ENCODE measurements at regions not wholly inside any gene's neighbourhood (a gene's known extent, or its start where the extent isn't known, plus 50 kb on each side); places are given as distances from the start of the nearest gene placed in this dataset.
A peak's percentile ranks its signal among the peaks of the same experiment; 100 is the strongest.

DNA sequence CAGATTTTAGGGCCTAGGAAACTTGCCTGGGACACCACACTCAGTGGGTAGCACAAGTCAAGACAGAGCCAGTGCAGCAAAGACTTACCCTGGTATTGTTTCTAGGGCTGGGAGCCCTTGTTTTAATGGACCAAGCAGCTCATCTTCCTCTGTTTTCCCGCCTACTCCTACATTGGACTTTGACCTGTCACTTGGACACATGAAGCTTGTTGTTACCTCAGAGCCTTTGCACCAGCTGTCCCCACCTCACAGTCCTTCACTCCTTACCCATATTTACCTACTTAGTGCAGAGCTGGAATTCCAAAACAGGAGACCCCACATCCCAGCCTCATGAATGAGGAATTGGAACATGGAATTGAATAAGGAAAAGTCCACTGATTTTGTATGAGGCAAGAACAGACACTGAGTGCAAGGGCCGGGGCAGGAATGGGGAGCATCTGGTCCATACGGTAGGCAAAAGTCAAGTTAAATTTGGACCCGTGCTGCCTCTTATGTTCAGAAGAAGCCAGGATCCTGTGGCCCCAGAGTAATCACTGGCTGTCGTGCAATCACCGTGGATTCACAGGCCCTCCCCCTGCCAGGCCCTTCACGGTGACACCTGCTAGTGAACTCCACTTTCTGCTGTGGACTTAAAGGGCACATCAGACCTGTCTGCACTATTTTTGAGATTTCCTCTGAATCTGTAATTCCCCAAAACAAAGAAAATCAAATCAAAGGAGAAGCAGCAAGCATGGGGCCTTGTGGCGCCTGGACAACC lies 236.9 kb upstream of the PMEPA1 start:
- DNase-seq (ENCODE audit: low read depth), result no peak

DNA sequence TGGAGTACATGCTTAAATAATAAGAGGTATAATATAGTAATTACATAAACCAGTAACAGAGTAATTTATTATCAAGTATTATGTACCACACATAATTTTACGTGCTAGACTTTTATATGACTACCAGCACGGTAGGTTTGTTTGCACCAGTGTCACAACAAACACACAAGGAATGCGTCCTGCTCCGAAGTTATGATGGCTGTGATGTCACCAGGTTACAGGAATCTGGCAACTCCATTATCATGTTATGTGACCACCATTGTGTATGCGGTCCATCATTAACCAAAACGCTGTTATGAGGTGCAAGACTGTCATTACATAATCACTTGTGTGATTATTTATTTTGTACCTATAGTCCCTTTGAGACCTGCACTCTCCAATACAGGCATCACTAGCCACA lies 235.2 kb upstream of the PMEPA1 start:
- DNase-seq (ENCODE audit: low read depth), result no peak

DNA sequence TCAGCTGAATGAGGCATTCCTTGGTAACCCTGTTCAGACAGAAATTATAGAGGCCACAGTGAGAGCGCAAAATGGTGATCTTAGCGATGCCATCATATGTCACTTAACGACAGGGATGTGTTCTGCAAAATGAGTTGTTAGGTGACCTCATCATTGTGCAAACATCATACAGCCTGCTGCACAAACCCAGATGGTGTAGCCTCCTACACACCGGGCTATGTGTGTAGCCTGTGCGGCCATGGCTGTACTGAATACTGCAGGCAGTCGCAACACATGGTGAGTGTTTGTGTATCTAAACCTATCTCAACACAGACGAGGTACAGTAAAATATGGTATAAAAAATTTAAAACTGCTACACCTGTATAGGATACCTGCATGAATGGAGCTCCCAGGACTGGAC lies 234.1 kb upstream of the PMEPA1 start:
- no peak for DNase-seq (ENCODE audit: low read depth)

DNA sequence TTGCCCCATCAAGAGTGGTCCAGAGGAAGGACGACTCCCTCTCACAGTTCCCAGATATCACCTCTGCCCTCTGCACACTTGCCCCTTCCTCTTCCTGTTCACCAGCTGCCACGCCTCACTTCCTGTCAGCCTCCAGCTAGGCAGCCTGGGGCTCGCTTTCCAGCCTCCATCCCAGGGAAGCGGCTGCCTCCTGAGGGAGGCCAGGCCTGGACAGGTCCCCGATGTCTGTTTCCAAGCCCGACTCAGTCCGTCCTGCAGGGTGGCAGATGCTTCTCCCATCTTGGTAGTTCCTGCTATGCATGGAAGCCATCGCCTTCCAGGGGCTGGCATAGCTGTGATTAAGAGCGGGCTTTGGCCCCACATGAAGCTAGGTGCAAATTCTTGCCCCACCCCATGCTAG lies 233.5 kb upstream of the PMEPA1 start:
- DNase-seq (ENCODE audit: low read depth), result no peak

DNA sequence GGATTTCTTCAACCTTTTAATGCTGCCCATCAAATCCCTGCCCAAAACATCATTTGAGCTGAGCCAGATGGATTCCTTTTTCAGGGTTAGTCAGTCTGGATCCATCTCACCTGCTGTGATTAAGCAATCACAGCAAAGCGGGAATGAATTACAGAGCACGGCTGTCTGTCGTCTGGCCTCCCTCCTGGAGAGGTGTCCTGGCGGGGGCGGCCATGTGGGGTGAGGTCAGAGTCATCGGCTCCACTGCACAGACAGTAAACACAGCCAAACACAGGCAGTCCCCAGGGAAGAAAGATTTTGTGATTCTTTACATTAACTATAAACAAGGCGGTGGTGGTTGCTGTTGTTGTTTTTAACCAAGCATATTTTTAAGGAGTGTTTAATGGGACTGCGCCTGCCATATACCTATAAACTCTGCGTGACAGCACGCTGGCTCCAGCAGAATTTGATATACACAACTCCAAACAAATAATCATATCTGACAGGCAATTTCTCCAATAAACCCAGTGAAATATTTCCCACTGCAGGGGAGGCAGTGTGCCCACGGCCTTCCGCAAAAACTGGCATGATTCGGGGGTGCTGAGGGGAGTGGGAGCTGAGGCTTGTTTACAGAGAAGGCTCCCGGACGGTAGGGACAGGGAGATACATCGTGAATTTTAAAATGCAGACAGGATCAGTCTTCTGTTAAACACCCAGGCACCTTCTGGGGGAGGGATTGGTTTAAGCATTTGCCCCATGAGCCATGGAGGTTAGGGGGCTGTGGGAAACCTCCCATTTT lies 232.0 kb upstream of the PMEPA1 start:
- DNase-seq (ENCODE audit: low read depth), result peak; percentile 27

DNA sequence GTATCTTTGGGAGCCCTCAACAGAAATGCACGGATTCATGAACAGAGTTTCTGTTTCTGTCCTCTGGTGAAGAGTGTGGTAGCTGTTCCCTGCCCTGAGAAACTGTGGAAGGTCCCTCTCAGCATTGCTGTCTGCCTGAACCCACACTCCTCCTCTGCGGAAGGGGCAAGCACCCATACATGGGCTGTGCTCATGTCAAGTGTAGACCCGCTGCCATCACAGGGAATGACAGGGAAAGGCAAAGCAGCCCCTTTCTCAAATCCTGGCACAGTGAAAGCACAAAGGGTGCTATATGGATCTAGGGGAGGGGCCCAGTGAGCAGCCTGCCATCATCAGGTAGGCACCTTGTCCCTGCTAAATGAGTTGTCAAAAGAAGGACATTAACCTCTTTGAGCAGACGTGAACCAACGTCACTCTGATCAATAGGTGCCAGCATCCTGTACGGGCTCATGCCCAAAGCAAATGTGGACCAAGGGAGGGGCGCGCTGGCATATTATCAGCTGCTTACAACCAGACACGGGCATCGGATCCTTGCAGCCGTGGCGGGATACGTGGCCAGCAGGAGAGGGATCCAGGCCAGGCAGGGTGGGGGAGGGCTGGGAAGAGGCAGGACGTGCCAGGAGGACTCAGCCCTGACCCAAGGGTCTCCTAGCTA lies 231.2 kb upstream of the PMEPA1 start:
- DNase-seq (ENCODE audit: low read depth), result no peak

DNA sequence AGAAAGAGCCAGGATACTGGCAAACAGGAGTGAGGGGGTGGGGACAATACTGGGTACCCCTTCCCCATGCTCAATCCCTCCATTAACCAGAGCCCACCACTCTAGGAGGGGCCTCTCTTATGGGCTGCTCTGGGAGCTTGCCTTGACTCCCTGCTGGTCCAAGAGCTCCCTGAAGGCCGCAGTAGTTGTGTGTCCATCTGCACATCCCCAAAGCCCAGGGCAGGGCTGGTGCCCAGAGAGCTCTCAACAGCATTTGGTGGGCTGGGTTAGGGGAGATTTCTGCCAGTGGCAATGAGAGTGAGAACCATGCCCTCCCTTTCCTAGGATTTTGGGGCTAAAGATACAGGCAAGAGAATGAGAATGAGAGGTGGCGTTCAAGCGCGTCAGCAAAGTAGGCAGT lies 230.6 kb upstream of the PMEPA1 start:
- DNase-seq (ENCODE audit: low read depth), result no peak

DNA sequence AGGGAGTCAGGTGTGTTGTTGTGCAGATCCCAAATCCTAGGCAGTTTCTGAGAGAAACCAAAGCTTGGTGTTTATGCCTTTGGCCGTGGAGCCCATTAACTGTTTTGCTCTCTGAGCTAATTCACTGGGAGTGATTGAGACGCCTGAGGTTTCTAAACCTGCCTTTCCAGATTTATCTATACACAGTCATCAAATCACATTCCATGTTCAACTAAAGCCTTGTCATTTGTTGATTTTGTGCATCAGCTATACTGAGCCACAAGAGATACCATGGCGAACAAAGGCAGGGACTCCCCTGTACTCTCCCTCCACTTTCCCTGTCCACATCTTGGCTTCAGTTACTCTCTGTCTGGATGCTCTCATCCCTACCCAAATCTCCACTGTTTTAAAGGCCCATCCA lies 229.7 kb upstream of the PMEPA1 start:
- DNase-seq (ENCODE audit: low read depth), result no peak

DNA sequence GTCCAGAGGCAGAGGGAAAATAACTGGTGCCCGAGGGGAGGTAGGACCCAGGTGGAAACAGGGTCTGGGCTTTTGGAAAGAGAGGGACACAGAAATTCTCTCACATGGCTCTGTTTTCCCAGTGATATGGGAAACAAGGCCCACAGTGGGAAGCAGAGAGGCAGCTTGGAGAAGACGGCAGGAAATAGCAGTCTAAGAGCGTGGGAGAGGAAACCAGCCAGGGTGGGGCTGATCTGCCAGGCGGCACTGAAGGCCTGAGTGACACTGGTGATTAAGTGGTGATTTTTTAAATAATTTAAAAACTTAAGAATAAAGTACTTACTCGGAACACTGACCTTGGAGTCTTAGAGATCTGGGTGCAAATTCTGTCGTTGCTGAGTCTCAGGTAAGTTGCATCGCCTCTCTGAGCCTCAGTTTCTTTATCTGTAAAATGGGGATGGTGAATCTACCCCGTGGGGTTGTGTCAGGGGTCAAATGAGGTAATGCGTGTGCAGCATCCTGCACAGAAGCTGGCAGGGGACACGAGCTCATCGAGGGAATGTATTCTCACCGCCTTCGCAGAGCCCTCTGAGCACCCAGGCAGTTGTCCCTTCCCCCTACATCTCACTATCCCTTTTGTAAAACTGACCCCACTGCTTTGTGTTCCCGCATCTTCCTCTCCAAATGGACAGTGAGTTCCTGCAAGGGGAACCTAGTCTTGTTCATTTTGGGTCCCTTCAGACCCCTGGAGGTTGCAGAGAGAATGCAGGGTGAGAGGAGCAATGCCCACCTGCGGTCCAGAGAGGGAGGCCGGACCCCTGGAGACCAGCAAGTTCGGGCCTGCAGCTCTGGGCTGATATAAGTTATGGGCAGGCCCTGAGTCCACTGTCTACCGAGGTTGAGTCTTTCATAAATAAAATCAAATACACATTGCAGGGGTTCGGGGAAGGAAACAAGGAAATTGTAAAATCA lies 228.6 kb upstream of the PMEPA1 start:
- DNase-seq (ENCODE audit: low read depth), result no peak

DNA sequence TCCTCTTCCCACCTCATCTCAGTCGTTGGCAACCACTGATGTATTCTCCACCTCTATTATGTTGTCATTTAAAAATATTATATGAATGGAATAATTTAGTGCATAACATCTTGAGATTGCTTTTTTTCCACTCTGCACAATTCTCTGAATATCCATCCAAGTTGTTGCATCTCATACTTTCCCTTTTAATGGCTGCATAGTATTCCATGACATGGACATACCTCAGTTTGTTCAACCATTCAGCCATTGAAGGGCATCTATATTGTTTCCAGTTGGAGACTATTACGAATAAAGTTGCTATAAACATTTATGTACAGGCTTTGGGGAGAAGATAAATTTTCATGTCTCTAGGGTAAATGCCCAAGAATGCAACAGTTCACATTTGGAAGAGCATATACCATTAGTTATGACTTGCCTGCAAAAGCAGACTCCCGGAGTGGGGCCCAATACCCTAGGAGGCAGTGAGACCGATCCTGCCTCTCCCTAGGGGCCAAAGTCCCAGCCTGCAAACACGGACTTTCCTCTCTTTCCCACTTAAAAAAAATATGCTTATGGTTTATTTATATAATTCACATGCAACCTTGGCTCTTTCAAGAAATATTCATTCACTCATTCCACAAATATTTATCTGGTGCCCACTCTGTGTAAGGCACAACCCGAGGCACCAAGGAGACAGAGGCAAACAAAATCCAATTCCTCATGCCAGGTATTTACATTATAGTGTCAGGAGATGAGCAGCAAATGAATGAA lies 227.0 kb upstream of the PMEPA1 start:
- DNase-seq (ENCODE audit: low read depth), result peak; percentile 42

DNA sequence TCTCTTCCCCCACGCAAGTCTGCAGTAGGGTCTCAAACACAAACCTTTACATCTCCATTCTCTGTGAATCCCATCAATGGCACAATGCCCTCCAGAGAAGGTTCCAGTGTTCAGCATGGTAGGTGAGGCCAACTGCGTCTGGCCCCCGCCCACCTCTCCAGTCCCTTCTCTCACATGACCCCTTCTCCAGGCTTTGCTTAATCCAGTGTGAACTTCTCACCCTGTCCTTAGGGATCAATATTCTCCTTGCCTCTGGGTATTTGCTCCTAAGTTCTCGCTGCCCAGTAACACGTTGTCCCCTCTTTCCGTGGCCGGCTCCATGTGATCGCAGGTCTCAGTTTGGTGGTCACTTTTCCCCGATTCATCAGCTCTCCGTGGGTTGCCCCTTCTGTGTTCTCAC lies 225.1 kb upstream of the PMEPA1 start:
- no peak for DNase-seq (ENCODE audit: low read depth)

DNA sequence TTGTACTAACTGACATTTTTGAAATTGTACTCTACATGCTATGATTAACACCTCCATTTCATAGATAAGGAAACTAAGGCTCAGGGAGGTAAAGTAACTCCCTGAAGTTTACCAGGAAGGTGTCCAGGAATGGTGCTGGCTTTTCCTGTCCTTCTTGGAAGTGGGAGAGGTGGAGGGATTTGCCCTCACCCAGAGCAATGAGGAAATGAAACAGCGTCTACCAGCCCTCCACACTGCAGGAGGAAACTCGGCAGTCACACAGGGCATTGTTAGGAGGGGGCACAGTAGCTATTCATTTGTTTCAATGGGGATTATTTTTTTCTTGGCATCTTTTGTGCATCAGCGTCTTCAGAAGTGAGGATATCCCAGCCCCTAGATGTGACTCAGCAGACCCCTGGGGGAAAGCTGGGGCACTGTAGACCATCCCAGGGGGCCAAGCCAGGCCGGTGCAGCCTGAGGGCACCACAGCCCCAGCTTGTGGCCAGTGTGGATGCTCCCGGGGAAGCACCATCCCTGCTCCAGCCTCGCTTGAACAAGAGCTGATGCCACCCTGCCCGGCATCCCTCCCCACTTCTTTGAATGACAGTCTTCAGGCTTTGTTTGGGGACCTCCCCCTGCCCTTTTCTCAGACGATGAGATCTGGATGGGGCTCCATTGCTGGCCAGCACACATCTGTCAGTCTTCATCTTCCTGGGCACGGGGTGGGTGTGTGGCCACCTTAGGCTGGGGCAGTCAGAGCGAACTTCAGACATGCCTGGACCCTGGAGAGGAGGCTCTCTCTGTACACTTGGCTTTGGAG lies 224.4 kb upstream of the PMEPA1 start:
- peak; percentile 53 for DNase-seq (ENCODE audit: low read depth)

DNA sequence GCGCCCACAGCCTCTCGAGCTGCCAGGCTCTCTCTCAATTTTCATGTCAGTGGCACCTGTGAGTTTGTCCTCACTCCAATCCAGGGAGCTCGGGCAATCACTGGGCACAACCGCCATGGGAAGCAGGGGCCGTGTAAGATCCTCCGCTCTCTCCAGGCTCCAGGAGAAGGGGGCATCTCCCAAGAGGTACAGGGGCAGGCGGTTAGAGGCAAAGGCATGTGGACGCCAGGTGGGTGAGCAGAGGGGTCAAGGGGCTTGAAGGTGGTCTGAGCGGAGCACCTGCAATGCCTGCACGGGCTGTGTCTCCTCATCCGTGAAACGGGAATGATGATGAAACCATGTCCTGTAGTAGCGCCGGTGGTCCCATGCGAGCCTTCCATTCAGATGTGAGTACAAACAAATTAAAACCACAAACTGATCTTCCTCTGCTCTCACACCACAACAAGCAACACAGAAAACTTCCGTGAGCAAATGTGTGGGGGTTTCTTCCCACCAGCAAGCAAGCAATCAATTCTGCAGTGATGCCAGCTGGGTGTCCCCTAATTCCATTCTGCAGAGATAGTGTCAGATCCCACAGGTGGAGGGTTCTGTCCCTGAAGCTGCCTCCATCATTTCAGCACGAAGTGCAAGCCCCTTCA lies 222.5 kb upstream of the PMEPA1 start:
- no peak for DNase-seq (ENCODE audit: low read depth)

DNA sequence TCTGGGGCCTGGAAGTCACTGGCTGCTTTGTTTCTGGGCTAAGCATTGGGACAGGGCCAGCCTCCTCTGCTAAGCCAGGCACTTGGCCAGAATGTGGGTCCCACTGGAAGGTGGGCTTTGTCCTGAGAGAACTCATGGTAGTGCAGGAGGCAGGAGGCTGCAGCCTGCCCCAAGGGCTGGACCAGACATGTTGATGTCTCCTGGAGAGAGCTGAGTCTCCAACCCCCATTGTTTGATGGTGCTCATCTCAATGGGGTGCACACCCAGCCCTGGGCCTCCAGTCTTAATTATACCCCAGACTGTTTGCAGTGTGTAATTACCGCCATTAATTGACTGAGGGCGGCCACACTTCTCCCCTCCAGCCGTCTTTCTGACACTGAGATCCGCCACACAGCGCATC lies 220.5 kb upstream of the PMEPA1 start:
- no peak for DNase-seq (ENCODE audit: low read depth)

DNA sequence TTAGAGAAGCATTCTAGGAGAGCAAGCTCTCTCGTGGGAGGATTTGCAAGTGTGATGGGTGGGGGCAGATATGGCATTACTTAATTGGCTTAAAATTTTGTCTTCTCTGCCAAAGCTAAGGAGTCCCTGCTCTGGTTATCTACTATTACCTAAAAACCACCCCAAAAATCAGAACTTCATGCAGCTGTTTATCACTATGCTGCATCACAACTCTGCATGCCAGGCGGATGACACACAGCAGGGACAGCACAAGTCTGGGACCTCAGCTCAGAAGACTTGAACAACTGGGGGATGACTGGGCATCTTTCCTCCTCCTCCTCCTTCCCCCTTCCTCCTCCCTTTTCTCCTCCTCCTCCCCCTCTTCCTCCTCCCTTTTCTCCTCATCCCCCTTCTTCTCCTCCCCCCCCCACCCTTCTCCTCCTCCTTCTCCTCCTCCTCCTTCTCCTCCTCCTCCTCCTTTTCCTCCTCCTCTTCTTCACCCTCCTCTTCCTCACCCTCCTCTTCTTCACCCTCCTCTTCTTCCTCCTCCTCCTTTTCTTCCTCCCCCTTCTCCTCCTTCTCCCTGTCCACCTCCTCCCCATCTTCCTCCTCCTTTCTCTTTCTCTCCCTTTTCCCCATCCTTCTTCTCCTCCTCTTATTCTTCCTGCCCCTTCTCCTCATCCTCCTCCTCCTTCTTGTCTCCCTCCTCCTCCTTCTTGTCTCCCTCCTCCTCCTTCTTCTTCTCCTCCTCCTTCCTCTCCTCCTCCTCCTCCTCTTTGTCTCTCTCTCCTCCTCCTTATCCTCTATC lies 218.6 kb upstream of the PMEPA1 start:
- DNase-seq (ENCODE audit: low read depth), result peak; percentile 86

DNA sequence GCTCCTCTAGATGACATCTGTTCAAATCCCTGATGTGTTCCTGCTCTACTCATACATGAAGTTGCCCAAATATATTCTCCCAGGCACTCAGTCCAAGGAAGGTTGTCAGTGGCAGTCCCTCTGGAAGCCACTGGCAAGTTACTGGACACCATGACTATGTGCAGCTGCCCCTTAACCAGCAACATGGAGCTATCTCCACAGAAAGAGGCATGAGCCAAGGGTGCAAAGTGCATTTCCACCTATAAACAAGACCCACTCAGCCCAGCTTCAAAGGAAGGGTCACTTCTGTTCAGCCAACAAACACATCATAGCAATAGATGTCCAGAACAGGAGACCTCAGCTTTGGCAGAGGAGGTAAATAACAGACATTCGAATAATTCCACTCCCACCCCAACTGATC lies 217.6 kb upstream of the PMEPA1 start:
- no peak for DNase-seq (ENCODE audit: low read depth)

DNA sequence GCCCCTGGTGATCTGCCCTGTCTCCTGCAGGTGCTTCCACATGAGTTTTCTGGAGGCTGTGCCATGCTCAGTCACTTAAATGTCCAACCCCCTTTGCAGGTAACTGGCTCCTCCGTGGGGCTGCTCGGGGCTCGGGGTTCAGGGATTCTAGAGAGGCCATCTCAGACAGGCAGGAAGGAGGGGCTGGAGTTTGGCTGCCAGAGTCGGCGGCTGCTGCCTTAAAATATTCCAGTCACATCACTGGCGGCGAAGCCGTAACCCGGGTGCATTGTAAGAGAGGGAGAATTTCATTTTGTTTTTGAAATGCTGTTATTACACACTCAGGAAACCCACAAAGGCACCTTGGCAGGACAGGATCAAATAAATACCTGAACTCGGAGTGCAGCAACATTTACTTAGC lies 212.9 kb upstream of the PMEPA1 start:
- no peak for DNase-seq (ENCODE audit: low read depth)

DNA sequence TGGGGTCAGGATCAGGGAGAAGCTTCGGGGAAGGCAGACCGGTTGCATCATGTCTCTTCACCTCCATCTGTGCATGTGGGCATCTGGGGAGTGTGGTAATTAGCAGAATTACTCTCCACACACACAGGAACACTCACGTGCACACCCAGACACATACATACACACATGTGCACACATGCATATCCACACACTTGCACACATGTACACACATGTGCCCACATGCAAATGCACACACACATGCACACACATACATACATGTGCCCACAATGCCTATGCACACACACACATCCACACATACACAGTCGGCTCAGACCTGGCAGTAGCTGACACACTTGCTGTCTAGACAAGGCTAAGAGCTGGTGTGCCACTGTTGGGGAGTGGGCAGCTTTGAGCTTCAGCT lies 212.3 kb upstream of the PMEPA1 start:
- DNase-seq (ENCODE audit: low read depth), result no peak

DNA sequence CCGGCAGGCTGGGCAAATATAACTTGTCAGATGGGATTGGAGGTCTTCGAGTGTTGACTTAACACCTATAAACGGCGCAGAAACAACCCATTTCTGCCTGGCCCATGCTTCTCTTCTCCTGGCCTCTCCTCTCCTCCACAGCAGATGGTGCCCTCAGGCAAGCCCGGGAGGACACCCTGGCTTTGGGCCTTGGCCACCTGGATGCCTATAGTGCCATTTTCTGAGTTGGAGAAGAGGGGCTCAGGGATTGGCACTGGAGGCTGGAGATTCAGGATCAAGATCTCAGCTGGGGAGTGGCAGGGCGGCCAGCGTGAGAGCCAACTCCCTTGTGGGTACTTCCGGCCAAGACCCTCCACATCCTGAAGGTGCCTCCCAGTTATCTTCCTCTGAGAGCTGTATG lies 211.9 kb upstream of the PMEPA1 start:
- no peak for DNase-seq (ENCODE audit: low read depth)

Measured in M059J (cell line).